ENCODE measurements at regions not wholly inside any gene's neighbourhood (a gene's known extent, or its start where the extent isn't known, plus 50 kb on each side); places are given as distances from the start of the nearest gene placed in this dataset.

GRCh38 chr6:167437888-167438484, 113.1 kb downstream of the TTLL2 start (continued):
- TF ChIP-seq HNF1A (IDR thresholded peaks at IDR 0.05; ENCODE audit: low read depth), result no peak
- no peak for TF ChIP-seq HNF1A (CRISPR knock-in tag; IDR thresholded peaks at IDR 0.05; ENCODE audit: borderline replicate concordance)
- TF ChIP-seq SNAPC4 (CRISPR knock-in tag; IDR thresholded peaks at IDR 0.05), result no peak
- TF ChIP-seq DRAP1 (CRISPR knock-in tag; IDR thresholded peaks at IDR 0.05), result no peak
- no peak for TF ChIP-seq ZNF337 (CRISPR knock-in tag; IDR thresholded peaks at IDR 0.05; ENCODE audit: borderline replicate concordance, low read depth)
